ENCODE measurements at regions not wholly inside any gene's neighbourhood (a gene's known extent, or its start where the extent isn't known, plus 50 kb on each side); places are given as distances from the start of the nearest gene placed in this dataset.

- H3K27ac ChIP-seq = no peak overlapping the region
- no peaks in the 10 kb centered on the region for H3K4me1 ChIP-seq
- DNase-seq (ENCODE audit: low spot score in 2 of 2) = no peak
- TF ChIP-seq CTCF (IDR thresholded peaks at IDR 0.05) (no peak), POLR2A (IDR thresholded peaks at IDR 0.05) (no peak), EP300 (IDR thresholded peaks at IDR 0.05) (no peak)
- no peaks in the 10 kb centered on the region for H3K27me3 ChIP-seq
- WGBS, 2 donors = 86 to 87% methylated on average over 4 of the region's 4 CpGs
- H3K36me3 ChIP-seq = no peaks in the 10 kb centered on the region
- no peak overlapping the region for H3K4me3 ChIP-seq
- H3K9me3 ChIP-seq = no peaks in the 10 kb centered on the region
Measured at GRCh38 chr16:55047331-55047730, 116.7 kb downstream of the IRX5 start.

- Histone ChIP-seq H3K36me3 (no peaks in the 10 kb centered on the region), H3K27ac (no peak overlapping the region), H3K4me1 (no peaks in the 10 kb centered on the region), H3K9me3 (no peaks in the 10 kb centered on the region), H3K4me3 (no peak overlapping the region), H3K27me3 (no peaks in the 10 kb centered on the region)
- WGBS, 2 donors = 92 to 95% methylated on average over 8 of the region's 8 CpGs
- no peak for DNase-seq (ENCODE audit: low spot score in 2 of 2)
- TF ChIP-seq CTCF (IDR thresholded peaks at IDR 0.05) (no peak), POLR2A (IDR thresholded peaks at IDR 0.05) (no peak), EP300 (IDR thresholded peaks at IDR 0.05) (no peak)
Measured at GRCh38 chr16:55047903-55048497, 117.3 kb downstream of the IRX5 start.

GRCh38 chr16:55048745-55049144 is 118.1 kb downstream of the IRX5 start:
- no peak for DNase-seq (ENCODE audit: low spot score in 2 of 2)

GRCh38 chr16:55051571-55052347 is 121.1 kb downstream of the IRX5 start:
- DNase-seq (ENCODE audit: low spot score in 2 of 2) = no peak
- Histone ChIP-seq H3K27ac (no peak overlapping the region), H3K4me1 (peaks cover 0 to 4% (median 0%) of the 10 kb centered on the region in 4 donors), H3K27me3 (peaks cover 0 to 19% of the 10 kb centered on the region in 2 donors), H3K9me3 (peaks cover 0 to 18% (median 0%) of the 10 kb centered on the region in 4 donors), H3K36me3 (no peaks in the 10 kb centered on the region), H3K4me3 (no peak overlapping the region)
- no peak for TF ChIP-seq CTCF (IDR thresholded peaks at IDR 0.05)
- TF ChIP-seq POLR2A (IDR thresholded peaks at IDR 0.05) = no peak
- TF ChIP-seq EP300 (IDR thresholded peaks at IDR 0.05) = no peak
- WGBS, 2 donors = 74 to 75% methylated on average over 7 of the region's 7 CpGs

More at GRCh38 chr16:55048745-55049144, 118.1 kb downstream of the IRX5 start:
- Histone ChIP-seq H3K4me1 (no peaks in the 10 kb centered on the region), H3K36me3 (no peaks in the 10 kb centered on the region), H3K9me3 (no peaks in the 10 kb centered on the region), H3K27me3 (no peaks in the 10 kb centered on the region), H3K4me3 (no peak overlapping the region), H3K27ac (no peak overlapping the region)
- WGBS, 2 donors = 64 to 68% methylated on average over 5 of the region's 5 CpGs
- TF ChIP-seq POLR2A (IDR thresholded peaks at IDR 0.05) (no peak), CTCF (IDR thresholded peaks at IDR 0.05) (no peak), EP300 (IDR thresholded peaks at IDR 0.05) (no peak)

GRCh38 chr16:55052348-55052734 is 121.7 kb downstream of the IRX5 start:
- Histone ChIP-seq H3K4me1 (peaks cover 0 to 8% (median 0%) of the 10 kb centered on the region in 4 donors), H3K9me3 (peaks cover 0 to 18% (median 0%) of the 10 kb centered on the region in 4 donors), H3K27ac (no peak overlapping the region), H3K27me3 (peaks cover 0 to 25% of the 10 kb centered on the region in 2 donors), H3K4me3 (no peak overlapping the region), H3K36me3 (no peaks in the 10 kb centered on the region)
- DNase-seq (ENCODE audit: low spot score in 2 of 2) = no peak
- TF ChIP-seq CTCF (IDR thresholded peaks at IDR 0.05) = no peak
- TF ChIP-seq EP300 (IDR thresholded peaks at IDR 0.05) = no peak
- no peak for TF ChIP-seq POLR2A (IDR thresholded peaks at IDR 0.05)
- 84 to 93% methylated on average over 2 of the region's 2 CpGs for WGBS, 2 donors

All from tibial nerve (tissue), 4 donors.